Mesenchymal stem cell (in vitro differentiated cells and primary cell): ENCODE measurements at regions not wholly inside any gene's neighbourhood (a gene's known extent, or its start where the extent isn't known, plus 50 kb on each side); places are given as distances from the start of the nearest gene placed in this dataset.

ENCODE experiments used
- DNase-seq: peaks from one replicate; pipeline ENCODE4 v3.0.0-alpha.2; 2013
- H2AFZ ChIP-seq: one replicate; pipeline ENCODE4 v1.6.1; 2013; ENCODE audit warnings: low read depth, mild to moderate bottlenecking, control low read depth, inconsistent platforms, low read length, moderate library complexity
- H2AK5ac ChIP-seq: 2 replicates; pipeline ENCODE4 v1.6.1; 2013; ENCODE audit warnings: low read length, moderate library complexity, mild to moderate bottlenecking, inconsistent platforms; ENCODE audit not compliant: severe bottlenecking
- H2BK120ac ChIP-seq: one replicate; pipeline ENCODE4 v1.6.1; 2013; ENCODE audit warnings: low read depth, mild to moderate bottlenecking, inconsistent platforms, low read length, moderate library complexity
- H2BK12ac ChIP-seq, 2 experiments: one replicate each; pipeline ENCODE4 v1.6.1; 2013; ENCODE audit warnings: inconsistent platforms in 2 of 2, low read length in 2 of 2, mild to moderate bottlenecking in 2 of 2, moderate library complexity in 2 of 2, control low read depth in 1 of 2
- H2BK15ac ChIP-seq: one replicate; pipeline ENCODE4 v1.6.1; 2013; ENCODE audit warnings: mild to moderate bottlenecking, low read depth, inconsistent platforms; ENCODE audit not compliant: poor library complexity, severe bottlenecking
- H2BK5ac ChIP-seq: 2 replicates; pipeline ENCODE4 v1.6.1; 2013; ENCODE audit warnings: low read depth, mild to moderate bottlenecking, low read length, control low read depth, inconsistent platforms; ENCODE audit not compliant: poor library complexity, severe bottlenecking
- H3K14ac ChIP-seq, 2 experiments: one replicate each; pipeline ENCODE4 v1.6.1; 2013; ENCODE audit warnings: inconsistent platforms in 2 of 2, low read length in 2 of 2, control low read depth in 1 of 2, mild to moderate bottlenecking in 1 of 2, moderate library complexity in 1 of 2
- H3K18ac ChIP-seq, 2 experiments: one replicate each; pipeline ENCODE4 v1.6.1; 2013; ENCODE audit warnings: inconsistent platforms in 2 of 2, low read length in 2 of 2, control low read depth in 1 of 2, low read depth in 1 of 2, mild to moderate bottlenecking in 1 of 2
- H3K23ac ChIP-seq, 2 experiments: one replicate each; pipeline ENCODE4 v1.6.1; 2013; ENCODE audit warnings: inconsistent platforms in 2 of 2, low read length in 2 of 2, mild to moderate bottlenecking in 2 of 2, moderate library complexity in 2 of 2, control low read depth in 1 of 2
- H3K27ac ChIP-seq: 2 replicates; pipeline ENCODE4 v1.5.1; 2013; ENCODE audit warnings: mild to moderate bottlenecking, moderate library complexity, low read length, control low read depth, inconsistent platforms; ENCODE audit not compliant: poor library complexity, severe bottlenecking
- H3K27me3 ChIP-seq, 2 experiments: 2 replicates each; pipeline versions ENCODE4 v1.6.1 to v1.7.0; 2013; ENCODE audit warnings: low read length in 2 of 2, mild to moderate bottlenecking in 2 of 2, moderate library complexity in 2 of 2, control low read depth in 1 of 2, inconsistent platforms in 1 of 2; ENCODE audit not compliant: control insufficient read depth in 1 of 2, insufficient read depth in 1 of 2
- H3K36me3 ChIP-seq, 2 experiments: 2 replicates each; pipeline versions ENCODE4 v1.6.1 to v1.7.0; 2013; ENCODE audit warnings: low read length in 2 of 2, control low read depth in 1 of 2, inconsistent platforms in 1 of 2, low read depth in 1 of 2, mild to moderate bottlenecking in 1 of 2; ENCODE audit not compliant: insufficient read depth in 2 of 2, control insufficient read depth in 1 of 2
- H3K4ac ChIP-seq, 2 experiments: one replicate each; pipeline ENCODE4 v1.6.1; 2013; ENCODE audit warnings: inconsistent platforms in 2 of 2, low read length in 2 of 2, mild to moderate bottlenecking in 2 of 2, moderate library complexity in 2 of 2, control low read depth in 1 of 2, low read depth in 1 of 2
- H3K4me1 ChIP-seq: 2 replicates; pipeline ENCODE4 v1.6.1; 2013; ENCODE audit warnings: low read depth, low read length, control low read depth; ENCODE audit not compliant: control insufficient read depth, insufficient read depth
- H3K4me2 ChIP-seq: 2 replicates; pipeline ENCODE4 v1.6.1; 2013; ENCODE audit warnings: low read length, mild to moderate bottlenecking, inconsistent platforms; ENCODE audit not compliant: poor library complexity, severe bottlenecking
- H3K4me3 ChIP-seq, 2 experiments: 2 replicates each; pipeline versions ENCODE4 v1.5.1 to v1.7.0; 2013; ENCODE audit warnings: low read length in 2 of 2, mild to moderate bottlenecking in 2 of 2, control low read depth in 1 of 2, low read depth in 1 of 2; ENCODE audit not compliant: insufficient read depth in 1 of 2
- H3K79me1 ChIP-seq: replicated peaks from 2 replicates; pipeline ENCODE4 v1.6.1; 2013; ENCODE audit warnings: mild to moderate bottlenecking, control low read depth, low read length, inconsistent platforms; ENCODE audit not compliant: poor library complexity, severe bottlenecking
- H3K9ac ChIP-seq: 2 replicates; pipeline ENCODE4 v1.7.0; 2013; ENCODE audit warnings: mild to moderate bottlenecking, low read length, moderate library complexity
- H3K9me3 ChIP-seq: 2 replicates; pipeline ENCODE4 v1.7.0; 2013; ENCODE audit warnings: mild to moderate bottlenecking, low read length; ENCODE audit not compliant: control insufficient read depth
- H4K8ac ChIP-seq: one replicate; pipeline ENCODE4 v1.6.1; 2013; ENCODE audit warnings: inconsistent platforms, mild to moderate bottlenecking, low read length, moderate library complexity
- H4K91ac ChIP-seq: one replicate; pipeline ENCODE4 v1.6.1; 2013; ENCODE audit warnings: mild to moderate bottlenecking, low read length, inconsistent platforms
- WGBS: methylation state at CpG from one replicate; pipeline ENCODE4 v1.1.7; 2013; ENCODE audit warnings: mixed read lengths; 5-methylcytosine and 5-hydroxymethylcytosine counted together

- Histone ChIP-seq H3K4ac (no peak overlapping the region), H3K36me3 (no peaks in the 10 kb centered on the region), H3K4me3 (no peak overlapping the region), H3K9ac (no peak overlapping the region), H3K79me1 (no peaks in the 10 kb centered on the region), H3K4me2 (no peak overlapping the region), H2AK5ac (no peak overlapping the region), H3K4me1 (no peaks in the 10 kb centered on the region), H3K18ac (no peak overlapping the region), H2BK12ac (no peak overlapping the region), H2BK5ac (no peak overlapping the region), H2BK120ac (no peak overlapping the region), H3K27ac (no peak overlapping the region), H4K91ac (no peak overlapping the region), H3K27me3 (no peaks in the 10 kb centered on the region), H3K23ac (no peak overlapping the region), H4K8ac (no peak overlapping the region), H2AFZ (no peak overlapping the region), H3K9me3 (no peaks in the 10 kb centered on the region), H3K14ac (no peak overlapping the region), H2BK15ac (no peak overlapping the region)
- WGBS: no CpG with 5 or more reads among the region's 3 CpGs
- DNase-seq: no peak
These were observed 1184.4 kb downstream of the RPA4 start for GRCh38 chrX:98068024-98068580.

- Histone ChIP-seq H3K4me2 (no peak overlapping the region), H3K27me3 (no peaks in the 10 kb centered on the region), H3K9ac (no peak overlapping the region), H4K8ac (no peak overlapping the region), H3K27ac (no peak overlapping the region), H3K36me3 (no peaks in the 10 kb centered on the region), H3K4me3 (no peak overlapping the region), H3K4me1 (no peaks in the 10 kb centered on the region), H3K4ac (no peak overlapping the region), H2BK15ac (no peak overlapping the region), H4K91ac (no peak overlapping the region), H3K14ac (no peak overlapping the region), H2AFZ (no peak overlapping the region), H2AK5ac (no peak overlapping the region), H3K23ac (no peak overlapping the region), H2BK120ac (no peak overlapping the region), H3K9me3 (no peaks in the 10 kb centered on the region), H3K79me1 (no peaks in the 10 kb centered on the region), H2BK5ac (no peak overlapping the region), H3K18ac (no peak overlapping the region), H2BK12ac (no peak overlapping the region)
- WGBS: 20% methylated on average over 2 of the region's 2 CpGs
- no peak for DNase-seq
These were observed 1187.6 kb downstream of the RPA4 start for GRCh38 chrX:98071331-98071730.

GRCh38 chrX:98077440-98077839 lies 1193.7 kb downstream of the RPA4 start:
- Histone ChIP-seq H3K14ac (no peak overlapping the region), H3K27ac (no peak overlapping the region), H3K36me3 (no peaks in the 10 kb centered on the region), H2BK5ac (no peak overlapping the region), H3K4me1 (no peaks in the 10 kb centered on the region), H2BK120ac (no peak overlapping the region), H2AFZ (no peak overlapping the region), H3K4me3 (no peak overlapping the region), H3K23ac (no peak overlapping the region), H3K79me1 (no peaks in the 10 kb centered on the region), H2BK12ac (no peak overlapping the region), H3K4me2 (no peak overlapping the region), H2AK5ac (no peak overlapping the region), H3K27me3 (no peaks in the 10 kb centered on the region), H3K9ac (no peak overlapping the region), H3K18ac (no peak overlapping the region), H3K9me3 (no peaks in the 10 kb centered on the region), H4K8ac (no peak overlapping the region), H3K4ac (no peak overlapping the region), H2BK15ac (no peak overlapping the region), H4K91ac (no peak overlapping the region)
- no peak for DNase-seq
- WGBS: no CpG with 5 or more reads among the region's 5 CpGs

GRCh38 chrX:98111684-98112083 lies 1228.0 kb downstream of the RPA4 start:
- no peak overlapping the region for H3K18ac ChIP-seq
- no peak overlapping the region for H2BK15ac ChIP-seq
- H3K79me1 ChIP-seq: no peaks in the 10 kb centered on the region
- no peaks in the 10 kb centered on the region for H3K27me3 ChIP-seq
- H3K4ac ChIP-seq: no peak overlapping the region
- no peak overlapping the region for H3K27ac ChIP-seq
- H4K8ac ChIP-seq: no peak overlapping the region
- no peak overlapping the region for H3K23ac ChIP-seq
- no peak overlapping the region for H2AK5ac ChIP-seq
- no peak overlapping the region for H2BK12ac ChIP-seq
- H2BK120ac ChIP-seq: no peak overlapping the region
- DNase-seq: no peak
- H2BK5ac ChIP-seq: no peak overlapping the region
- no CpG with 5 or more reads among the region's 3 CpGs for WGBS
- no peaks in the 10 kb centered on the region for H3K36me3 ChIP-seq
- no peak overlapping the region for H3K4me2 ChIP-seq
- no peak overlapping the region for H3K4me3 ChIP-seq
- no peaks in the 10 kb centered on the region for H3K9me3 ChIP-seq
- no peak overlapping the region for H2AFZ ChIP-seq
- H3K4me1 ChIP-seq: no peaks in the 10 kb centered on the region
- H3K14ac ChIP-seq: no peak overlapping the region
- H4K91ac ChIP-seq: no peak overlapping the region
- H3K9ac ChIP-seq: no peak overlapping the region
